Fibroblast of lung (primary cell): ENCODE measurements at regions not wholly inside any gene's neighbourhood (a gene's known extent, or its start where the extent isn't known, plus 50 kb on each side); places are given as distances from the start of the nearest gene placed in this dataset.

Source experiments
- DNase-seq, 2 donors: peaks; one replicate each; pipeline versions ENCODE4 v3.0.0 to v3.0.0-alpha.2; 2010; ENCODE audit warnings: low read depth in 2 of 2
- H2AFZ ChIP-seq: 2 replicates; pipeline ENCODE4 v1.5.1; 2012; ENCODE audit warnings: low read length, control low read depth, inconsistent platforms
- H3K27ac ChIP-seq: 2 replicates; pipeline ENCODE4 v1.5.1; 2011; ENCODE audit warnings: low read length, control low read depth; ENCODE audit not compliant: insufficient read depth
- H3K27me3 ChIP-seq: 2 replicates; pipeline ENCODE4 v1.5.1; 2011; ENCODE audit warnings: mild to moderate bottlenecking, low read length; ENCODE audit not compliant: control insufficient read depth, insufficient read depth
- H3K36me3 ChIP-seq: 2 replicates; pipeline ENCODE4 v1.5.1; 2011; ENCODE audit warnings: low read length; ENCODE audit not compliant: control insufficient read depth, insufficient read depth
- H3K4me1 ChIP-seq: 2 replicates; pipeline ENCODE4 v1.5.1; 2011; ENCODE audit warnings: low read length; ENCODE audit not compliant: control insufficient read depth, insufficient read depth; ENCODE audit errors: extremely low read depth
- H3K4me2 ChIP-seq: 2 replicates; pipeline ENCODE4 v1.5.1; 2011; ENCODE audit warnings: low read length, control low read depth; ENCODE audit not compliant: insufficient read depth; ENCODE audit errors: extremely low read depth
- H3K4me3 ChIP-seq, 4 experiments: fragments of 200-600 bp in 1 of 4; sonication (generic) in 1 of 4; replicated peaks in 1 of 4; 2 replicates each; pipeline ENCODE4 v1.5.1; 2011 to 2016; ENCODE audit warnings: low read length in 4 of 4, low read depth in 3 of 4, mild to moderate bottlenecking in 3 of 4, control low read depth in 2 of 4, inconsistent platforms in 1 of 4, mixed read lengths in 1 of 4; ENCODE audit not compliant: insufficient read depth in 1 of 4; ENCODE audit errors: control extremely low read depth in 1 of 4
- H3K79me2 ChIP-seq: 2 replicates; pipeline ENCODE4 v1.5.1; 2012; ENCODE audit warnings: mild to moderate bottlenecking, low read length, inconsistent platforms; ENCODE audit not compliant: control insufficient read depth, insufficient read depth
- H3K9ac ChIP-seq: 2 replicates; pipeline ENCODE4 v1.5.1; 2011; ENCODE audit warnings: mild to moderate bottlenecking, low read length, control low read depth; ENCODE audit not compliant: insufficient read depth
- H3K9me3 ChIP-seq: 2 replicates; pipeline ENCODE4 v1.5.1; 2012; ENCODE audit warnings: low read depth, low read length; ENCODE audit not compliant: control insufficient read depth, insufficient read depth
- H4K20me1 ChIP-seq: 2 replicates; pipeline ENCODE4 v1.5.1; 2011; ENCODE audit warnings: low read length; ENCODE audit not compliant: control insufficient read depth, insufficient read depth; ENCODE audit errors: extremely low read depth
- EZH2 ChIP-seq: IDR thresholded peaks from 2 replicates; pipeline ENCODE4 v1.5.1; 2012; ENCODE audit warnings: low read length, control low read depth, mild to moderate bottlenecking; ENCODE audit errors: missing control alignments
- TF ChIP-seq, protein P1 (sequence below), 2 donors: IDR thresholded peaks in 1 of 2; conservative IDR thresholded peaks in 1 of 2; 1 replicate in 1 of 2; 2 replicates in 1 of 2; pipeline ENCODE4 v1.5.1; 2011 to 2012; ENCODE audit warnings: low read length in 2 of 2, control low read depth in 1 of 2, inconsistent platforms in 1 of 2, low read depth in 1 of 2, mild to moderate bottlenecking in 1 of 2

DNA sequence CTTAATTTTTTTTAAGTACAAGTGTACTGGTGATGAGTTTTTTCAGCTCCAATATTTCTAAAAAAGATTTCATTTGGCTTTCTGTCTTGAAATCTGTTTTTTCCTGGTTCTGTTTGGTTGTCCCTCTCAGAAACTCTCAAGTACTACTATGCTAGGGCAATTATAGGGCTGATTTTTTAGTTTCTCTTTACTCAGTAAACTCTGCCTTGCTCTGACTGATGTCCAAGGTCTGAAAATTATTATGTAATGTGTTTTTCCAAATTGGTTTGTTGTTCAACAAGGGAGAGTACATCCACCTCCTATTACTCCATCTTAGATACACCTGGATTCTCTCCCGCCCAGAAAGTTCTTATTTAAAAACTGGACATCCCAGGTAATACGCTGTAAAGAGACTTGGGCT lies 877.7 kb downstream of the CBLN2 start:
- Histone ChIP-seq H3K79me2 (no peaks in the 10 kb centered on the region), H3K9ac (no peak overlapping the region), H4K20me1 (no peaks in the 10 kb centered on the region), H3K4me3 (no peak overlapping the region), H3K4me2 (no peak overlapping the region), H3K9me3 (no peaks in the 10 kb centered on the region), H2AFZ (no peak overlapping the region), H3K4me1 (no peaks in the 10 kb centered on the region), H3K27ac (no peak overlapping the region), H3K36me3 (no peaks in the 10 kb centered on the region), H3K27me3 (no peaks in the 10 kb centered on the region)
- DNase-seq: no peak
- TF ChIP-seq, protein P1, sequence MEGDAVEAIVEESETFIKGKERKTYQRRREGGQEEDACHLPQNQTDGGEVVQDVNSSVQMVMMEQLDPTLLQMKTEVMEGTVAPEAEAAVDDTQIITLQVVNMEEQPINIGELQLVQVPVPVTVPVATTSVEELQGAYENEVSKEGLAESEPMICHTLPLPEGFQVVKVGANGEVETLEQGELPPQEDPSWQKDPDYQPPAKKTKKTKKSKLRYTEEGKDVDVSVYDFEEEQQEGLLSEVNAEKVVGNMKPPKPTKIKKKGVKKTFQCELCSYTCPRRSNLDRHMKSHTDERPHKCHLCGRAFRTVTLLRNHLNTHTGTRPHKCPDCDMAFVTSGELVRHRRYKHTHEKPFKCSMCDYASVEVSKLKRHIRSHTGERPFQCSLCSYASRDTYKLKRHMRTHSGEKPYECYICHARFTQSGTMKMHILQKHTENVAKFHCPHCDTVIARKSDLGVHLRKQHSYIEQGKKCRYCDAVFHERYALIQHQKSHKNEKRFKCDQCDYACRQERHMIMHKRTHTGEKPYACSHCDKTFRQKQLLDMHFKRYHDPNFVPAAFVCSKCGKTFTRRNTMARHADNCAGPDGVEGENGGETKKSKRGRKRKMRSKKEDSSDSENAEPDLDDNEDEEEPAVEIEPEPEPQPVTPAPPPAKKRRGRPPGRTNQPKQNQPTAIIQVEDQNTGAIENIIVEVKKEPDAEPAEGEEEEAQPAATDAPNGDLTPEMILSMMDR (conservative IDR thresholded peaks at IDR 0.05 in 1 of 2, IDR thresholded peaks at IDR 0.05 in 1 of 2; ENCODE audit: low read depth in 1 of 2, low read length in 2 of 2): no peak
- TF ChIP-seq EZH2: no peak

DNA sequence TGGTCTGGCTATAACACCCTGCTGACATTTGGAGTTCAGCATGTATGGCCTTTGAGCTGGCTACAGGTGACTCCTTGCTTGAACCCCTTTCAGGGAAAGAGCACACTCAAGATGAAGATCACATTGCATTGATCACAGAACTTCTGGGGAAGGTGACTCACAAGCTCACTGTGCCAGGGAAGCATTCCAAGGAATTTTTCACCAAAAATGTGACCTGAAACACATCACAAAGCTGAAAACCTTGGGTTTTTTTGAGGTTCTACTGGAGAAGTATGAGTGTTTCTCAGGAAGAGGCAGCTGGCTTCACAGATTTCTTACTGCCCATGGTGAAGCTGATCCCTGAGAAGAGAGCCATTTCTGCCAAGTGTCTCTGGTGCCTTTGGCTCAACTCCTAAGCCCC lies 879.0 kb downstream of the CBLN2 start:
- Histone ChIP-seq H3K79me2 (no peaks in the 10 kb centered on the region), H3K9ac (no peak overlapping the region), H4K20me1 (no peaks in the 10 kb centered on the region), H3K4me1 (no peaks in the 10 kb centered on the region), H3K36me3 (no peaks in the 10 kb centered on the region), H2AFZ (no peak overlapping the region), H3K9me3 (no peaks in the 10 kb centered on the region), H3K27me3 (no peaks in the 10 kb centered on the region), H3K4me3 (no peak overlapping the region), H3K27ac (no peak overlapping the region), H3K4me2 (no peak overlapping the region)
- peak; percentile 36 to 76 for DNase-seq
- no peak for TF ChIP-seq EZH2
- TF ChIP-seq, protein P1 (conservative IDR thresholded peaks at IDR 0.05 in 1 of 2, IDR thresholded peaks at IDR 0.05 in 1 of 2; ENCODE audit: low read depth in 1 of 2, low read length in 2 of 2): no peak

DNA sequence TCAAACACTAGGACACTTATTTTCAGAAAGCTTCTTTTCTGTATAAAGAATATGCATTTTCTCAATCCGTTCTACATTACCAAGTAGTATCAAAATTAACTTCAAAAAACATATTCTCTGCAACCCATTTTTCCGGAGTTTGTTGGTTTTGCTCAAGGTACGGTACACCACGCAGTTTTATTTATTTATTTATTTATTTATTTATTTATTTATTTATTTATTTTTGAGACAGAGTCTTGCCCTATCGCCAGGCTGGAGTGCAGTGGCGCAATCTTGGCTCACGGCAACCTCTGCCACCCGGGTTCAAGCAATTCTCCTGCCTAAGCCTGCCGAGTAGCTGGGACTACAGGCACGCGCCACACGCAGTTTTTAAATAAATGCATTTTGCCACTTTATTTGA lies 900.3 kb downstream of the CBLN2 start:
- Histone ChIP-seq H2AFZ (no peak overlapping the region), H3K27me3 (no peaks in the 10 kb centered on the region), H3K79me2 (no peaks in the 10 kb centered on the region), H3K4me3 (no peak overlapping the region), H3K27ac (no peak overlapping the region), H3K4me1 (no peaks in the 10 kb centered on the region), H3K9me3 (no peaks in the 10 kb centered on the region), H3K4me2 (no peak overlapping the region), H4K20me1 (no peaks in the 10 kb centered on the region), H3K9ac (no peak overlapping the region), H3K36me3 (no peaks in the 10 kb centered on the region)
- DNase-seq: no peak
- TF ChIP-seq, protein P1 (conservative IDR thresholded peaks at IDR 0.05 in 1 of 2, IDR thresholded peaks at IDR 0.05 in 1 of 2; ENCODE audit: low read depth in 1 of 2, low read length in 2 of 2): no peak
- TF ChIP-seq EZH2: no peak
